ENCODE measurements at regions not wholly inside any gene's neighbourhood (a gene's known extent, or its start where the extent isn't known, plus 50 kb on each side); places are given as distances from the start of the nearest gene placed in this dataset.

DNA sequence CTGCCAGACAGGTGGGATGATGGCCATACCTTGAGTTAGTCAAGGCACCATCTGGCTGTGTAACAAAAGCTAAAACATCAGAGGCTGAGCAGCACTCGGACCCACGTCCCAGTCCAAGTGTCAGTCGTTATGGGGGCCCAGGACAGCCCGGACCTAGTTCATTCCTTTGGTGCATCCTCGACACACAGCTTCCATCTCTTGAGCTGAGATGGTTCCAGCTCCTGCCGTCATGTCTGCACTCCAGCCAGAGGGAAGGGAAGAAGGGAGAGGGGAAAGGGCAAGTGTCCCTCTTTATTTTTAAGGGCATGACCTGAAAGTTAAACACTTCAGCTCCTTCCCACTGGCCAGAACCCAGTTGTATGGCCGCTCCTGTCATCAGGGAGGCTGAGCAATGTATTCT lies 218.0 kb downstream of the SEC14L1 start:
- DNase-seq (ENCODE audit: insufficient read length, low spot score, missing footprints) = no peak
- TF ChIP-seq, protein P1, sequence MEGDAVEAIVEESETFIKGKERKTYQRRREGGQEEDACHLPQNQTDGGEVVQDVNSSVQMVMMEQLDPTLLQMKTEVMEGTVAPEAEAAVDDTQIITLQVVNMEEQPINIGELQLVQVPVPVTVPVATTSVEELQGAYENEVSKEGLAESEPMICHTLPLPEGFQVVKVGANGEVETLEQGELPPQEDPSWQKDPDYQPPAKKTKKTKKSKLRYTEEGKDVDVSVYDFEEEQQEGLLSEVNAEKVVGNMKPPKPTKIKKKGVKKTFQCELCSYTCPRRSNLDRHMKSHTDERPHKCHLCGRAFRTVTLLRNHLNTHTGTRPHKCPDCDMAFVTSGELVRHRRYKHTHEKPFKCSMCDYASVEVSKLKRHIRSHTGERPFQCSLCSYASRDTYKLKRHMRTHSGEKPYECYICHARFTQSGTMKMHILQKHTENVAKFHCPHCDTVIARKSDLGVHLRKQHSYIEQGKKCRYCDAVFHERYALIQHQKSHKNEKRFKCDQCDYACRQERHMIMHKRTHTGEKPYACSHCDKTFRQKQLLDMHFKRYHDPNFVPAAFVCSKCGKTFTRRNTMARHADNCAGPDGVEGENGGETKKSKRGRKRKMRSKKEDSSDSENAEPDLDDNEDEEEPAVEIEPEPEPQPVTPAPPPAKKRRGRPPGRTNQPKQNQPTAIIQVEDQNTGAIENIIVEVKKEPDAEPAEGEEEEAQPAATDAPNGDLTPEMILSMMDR (IDR thresholded peaks at IDR 0.05; ENCODE audit: extremely low read depth, low read depth, low read length) = no peak
- Histone ChIP-seq H3K4me2 (ENCODE audit: insufficient read depth, low read length) (no peak overlapping the region), H3K79me2 (ENCODE audit: insufficient read depth, low read length) (peaks cover 75% of the 10 kb centered on the region), H3K27me3 (ENCODE audit: insufficient read depth, low read length) (no peaks in the 10 kb centered on the region), H4K20me1 (ENCODE audit: insufficient read depth, low read length) (peaks cover 67% of the 10 kb centered on the region), H3K9me3 (ENCODE audit: low read depth, low read length) (no peaks in the 10 kb centered on the region), H3K4me3 (ENCODE audit: insufficient read depth, low read length) (no peak overlapping the region), H2AFZ (ENCODE audit: low read length) (no peak overlapping the region), H3K27ac (ENCODE audit: low read depth, low read length) (no peak overlapping the region), H3K36me3 (ENCODE audit: insufficient read depth, low read length) (peaks cover 7% of the 10 kb centered on the region), H3K4me1 (ENCODE audit: insufficient read depth, low read length) (peaks cover 32% of the 10 kb centered on the region)

DNA sequence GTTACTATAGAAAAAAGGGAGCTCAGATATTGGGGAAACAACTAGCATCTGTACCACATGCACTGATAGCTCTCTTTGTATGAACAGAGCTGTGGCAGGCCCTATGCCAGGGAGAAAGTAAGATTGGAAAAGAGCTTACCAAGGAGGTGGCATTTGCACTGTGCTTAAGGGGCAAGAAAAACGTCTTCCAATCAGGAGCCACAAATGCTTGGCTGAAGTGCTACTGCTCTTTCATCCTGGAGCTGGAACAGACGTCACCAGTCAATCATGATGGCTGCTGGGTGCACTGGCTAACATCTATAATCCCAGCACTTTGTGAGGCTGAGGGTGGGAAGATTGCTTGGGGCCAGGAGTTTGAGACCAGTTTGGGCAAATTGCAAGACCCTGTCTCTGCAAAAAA lies 218.5 kb downstream of the SEC14L1 start:
- Histone ChIP-seq H2AFZ (ENCODE audit: low read length) (no peak overlapping the region), H3K27me3 (ENCODE audit: insufficient read depth, low read length) (no peaks in the 10 kb centered on the region), H3K27ac (ENCODE audit: low read depth, low read length) (no peak overlapping the region), H3K36me3 (ENCODE audit: insufficient read depth, low read length) (peaks cover 7% of the 10 kb centered on the region), H3K4me3 (ENCODE audit: insufficient read depth, low read length) (no peak overlapping the region), H3K9me3 (ENCODE audit: low read depth, low read length) (no peaks in the 10 kb centered on the region), H3K4me2 (ENCODE audit: insufficient read depth, low read length) (no peak overlapping the region), H4K20me1 (ENCODE audit: insufficient read depth, low read length) (peaks cover 63% of the 10 kb centered on the region), H3K4me1 (ENCODE audit: insufficient read depth, low read length) (peaks cover 32% of the 10 kb centered on the region), H3K79me2 (ENCODE audit: insufficient read depth, low read length) (peaks cover 75% of the 10 kb centered on the region)
- TF ChIP-seq, protein P1 (IDR thresholded peaks at IDR 0.05; ENCODE audit: extremely low read depth, low read depth, low read length) = no peak
- DNase-seq (ENCODE audit: insufficient read length, low spot score, missing footprints) = no peak

DNA sequence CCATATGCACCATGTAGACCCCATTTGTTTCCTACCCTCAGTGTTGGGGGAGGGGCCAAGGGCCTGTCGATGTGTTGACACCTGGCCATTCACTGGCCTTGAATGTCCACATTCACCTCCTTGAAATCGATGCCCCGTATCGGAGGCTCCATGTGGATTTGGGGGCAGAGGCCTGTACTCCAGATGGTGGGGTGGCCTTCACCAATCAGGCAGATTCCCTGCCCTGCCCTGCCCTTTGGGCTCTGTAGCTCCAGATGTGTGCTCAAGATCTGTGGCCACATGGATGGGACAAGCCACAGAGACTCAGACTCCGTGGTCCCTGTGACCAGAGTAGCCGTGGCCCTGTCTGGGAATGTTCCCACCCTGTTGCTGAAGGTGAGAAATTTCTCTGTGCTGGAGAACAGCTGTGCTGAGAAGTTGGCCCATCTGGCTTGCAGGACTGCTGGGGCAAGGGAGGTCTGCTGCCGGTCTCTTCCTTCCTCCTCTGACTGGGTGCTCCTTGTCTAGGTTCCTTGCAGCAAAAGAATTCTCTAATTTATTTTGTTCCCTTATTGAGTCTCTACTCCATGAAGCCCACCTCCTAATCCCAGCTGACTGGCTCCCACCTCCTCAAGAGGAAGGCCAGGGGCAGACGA lies 221.3 kb downstream of the SEC14L1 start:
- Histone ChIP-seq H3K4me1 (ENCODE audit: insufficient read depth, low read length) (peaks cover 37% of the 10 kb centered on the region), H3K4me2 (ENCODE audit: insufficient read depth, low read length) (no peak overlapping the region), H3K27ac (ENCODE audit: low read depth, low read length) (peak overlapping the region; percentile 20), H3K36me3 (ENCODE audit: insufficient read depth, low read length) (peaks cover 7% of the 10 kb centered on the region), H4K20me1 (ENCODE audit: insufficient read depth, low read length) (peaks cover 52% of the 10 kb centered on the region), H3K79me2 (ENCODE audit: insufficient read depth, low read length) (peaks cover 93% of the 10 kb centered on the region), H3K27me3 (ENCODE audit: insufficient read depth, low read length) (no peaks in the 10 kb centered on the region), H3K4me3 (ENCODE audit: insufficient read depth, low read length) (no peak overlapping the region), H2AFZ (ENCODE audit: low read length) (no peak overlapping the region), H3K9me3 (ENCODE audit: low read depth, low read length) (no peaks in the 10 kb centered on the region)
- TF ChIP-seq, protein P1 (IDR thresholded peaks at IDR 0.05; ENCODE audit: extremely low read depth, low read depth, low read length) = no peak
- DNase-seq (ENCODE audit: insufficient read length, low spot score, missing footprints) = peak; percentile 13

DNA sequence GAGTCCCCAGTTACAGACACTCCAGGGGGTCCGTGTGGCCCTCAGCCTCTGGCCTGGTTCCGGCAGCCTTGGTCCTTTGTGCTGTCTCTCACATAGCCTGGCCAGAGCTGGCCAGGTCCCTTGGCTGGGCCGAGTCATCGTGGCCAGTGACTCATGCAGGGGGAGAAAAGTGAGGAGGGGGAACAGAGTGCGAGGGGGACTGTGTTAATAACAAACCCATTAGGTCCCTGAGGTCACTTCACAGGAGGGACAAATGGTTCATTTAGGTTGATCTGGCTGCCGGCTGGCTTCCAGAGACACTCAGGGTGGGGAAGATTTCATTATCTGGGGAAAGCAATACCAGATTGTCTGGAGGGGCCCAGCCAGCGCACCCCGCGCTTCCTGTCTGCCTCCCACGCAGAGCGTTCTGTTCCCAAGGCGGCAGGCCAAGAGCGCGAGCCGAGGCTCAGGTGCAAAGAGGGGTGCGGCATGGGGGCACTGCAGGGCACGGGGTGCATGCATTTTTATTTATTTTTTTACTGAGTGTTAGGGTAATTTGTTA lies 223.1 kb downstream of the SEC14L1 start:
- H3K4me1 ChIP-seq (ENCODE audit: insufficient read depth, low read length) = peaks cover 40% of the 10 kb centered on the region
- peaks cover 41% of the 10 kb centered on the region for H4K20me1 ChIP-seq (ENCODE audit: insufficient read depth, low read length)
- peak; percentile 61 for DNase-seq (ENCODE audit: insufficient read length, low spot score, missing footprints)
- H3K4me3 ChIP-seq (ENCODE audit: insufficient read depth, low read length) = no peak overlapping the region
- H2AFZ ChIP-seq (ENCODE audit: low read length) = no peak overlapping the region
- peak overlapping the region; percentile 11 for H3K4me2 ChIP-seq (ENCODE audit: insufficient read depth, low read length)
- peak overlapping the region; percentile 84 for H3K27ac ChIP-seq (ENCODE audit: low read depth, low read length)
- H3K27me3 ChIP-seq (ENCODE audit: insufficient read depth, low read length) = no peaks in the 10 kb centered on the region
- H3K9me3 ChIP-seq (ENCODE audit: low read depth, low read length) = no peaks in the 10 kb centered on the region
- TF ChIP-seq, protein P1 (IDR thresholded peaks at IDR 0.05; ENCODE audit: extremely low read depth, low read depth, low read length) = no peak
- peaks cover 90% of the 10 kb centered on the region for H3K79me2 ChIP-seq (ENCODE audit: insufficient read depth, low read length)
- peaks cover 7% of the 10 kb centered on the region for H3K36me3 ChIP-seq (ENCODE audit: insufficient read depth, low read length)
